CD4-positive, alpha-beta T cell treated with Interleukin-15 for 1 hour (primary cell): ENCODE measurements at regions not wholly inside any gene's neighbourhood (a gene's known extent, or its start where the extent isn't known, plus 50 kb on each side); places are given as distances from the start of the nearest gene placed in this dataset.
"Not testable (repeated sequence)": the region's sequence is repeated elsewhere in the genome, so short reads cannot be mapped to it uniquely, and the experiment has no call there.

Source experiments
- DNase-seq: peaks from one replicate; pipeline ENCODE4 v3.0.0-alpha.2; 2020

- no peak for DNase-seq
Measured at GRCh38 chr5:19002111-19002510, 985.9 kb downstream of the CDH18 start.

- no peak for DNase-seq
Measured at GRCh38 chr5:19018822-19019221, 969.2 kb downstream of the CDH18 start.

- DNase-seq, result no peak
Measured at GRCh38 chr5:19031491-19031890, 956.5 kb downstream of the CDH18 start.

DNA sequence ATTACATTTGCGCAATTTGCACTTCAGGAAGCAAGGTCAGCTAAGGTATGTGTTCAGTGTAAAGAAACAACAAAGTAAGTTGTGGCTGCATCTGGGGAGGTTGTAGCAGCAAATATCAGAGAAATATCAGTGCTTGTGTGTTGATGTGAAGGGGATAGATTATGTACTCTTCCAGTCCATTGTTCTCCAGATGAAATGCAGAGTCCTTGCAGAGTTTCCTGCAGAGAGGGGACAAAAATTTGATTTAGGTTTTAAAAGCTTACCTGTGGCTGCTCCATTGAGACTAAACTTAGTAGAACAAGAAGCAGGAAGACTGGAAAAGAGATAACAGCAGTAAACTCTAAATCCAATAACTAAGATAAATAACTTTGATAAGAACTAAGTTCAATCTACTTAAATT lies 952.2 kb downstream of the CDH18 start:
- no peak for DNase-seq

DNA sequence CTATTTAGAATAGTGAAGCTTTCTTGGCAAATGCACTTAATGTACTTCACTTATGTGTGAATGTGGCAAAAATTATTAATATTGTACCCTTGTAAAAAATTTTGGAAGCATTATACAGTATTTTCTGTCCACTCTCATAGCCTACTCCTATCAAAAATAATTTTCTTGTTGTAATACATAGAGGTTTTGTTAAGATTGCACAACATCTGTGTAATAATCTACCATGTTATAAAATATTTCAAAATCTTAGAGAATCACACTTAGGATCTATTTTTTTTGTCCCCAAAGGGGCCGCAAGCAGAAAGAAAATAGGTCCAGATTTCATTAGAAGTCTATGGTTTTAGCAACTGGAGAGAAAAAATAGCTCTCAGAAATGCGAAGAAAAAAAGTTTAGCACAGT lies 945.9 kb downstream of the CDH18 start:
- DNase-seq, result no peak

GRCh38 chr5:19044311-19044710 lies 943.7 kb downstream of the CDH18 start:
- no peak for DNase-seq

- DNase-seq, result no peak
Measured at GRCh38 chr5:19044931-19045695, 942.9 kb downstream of the CDH18 start.

DNA sequence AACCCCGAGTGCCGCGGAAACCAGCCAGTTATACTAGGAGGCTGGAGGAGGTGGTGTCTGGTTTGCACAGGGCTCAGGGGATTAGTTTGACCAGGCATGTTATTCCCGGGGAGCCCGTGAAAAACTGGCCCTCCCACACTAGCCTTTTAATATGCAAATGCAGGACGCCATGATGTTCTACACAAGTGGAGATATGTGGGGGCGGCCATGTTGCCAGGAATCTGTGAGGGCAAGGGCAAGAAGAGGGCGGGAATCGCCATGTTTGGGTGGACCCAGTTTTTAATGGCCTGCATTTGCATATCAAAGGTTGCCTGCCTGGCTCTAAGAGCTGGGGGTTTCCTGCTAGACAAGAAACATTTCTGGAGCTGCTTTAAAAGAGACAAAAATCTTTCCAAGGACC lies 940.7 kb downstream of the CDH18 start:
- DNase-seq, result no peak

- no peak for DNase-seq
Measured at GRCh38 chr5:19048726-19049125, 939.3 kb downstream of the CDH18 start.

- DNase-seq, result no peak
Measured at GRCh38 chr5:19058216-19058615, 929.8 kb downstream of the CDH18 start.

DNA sequence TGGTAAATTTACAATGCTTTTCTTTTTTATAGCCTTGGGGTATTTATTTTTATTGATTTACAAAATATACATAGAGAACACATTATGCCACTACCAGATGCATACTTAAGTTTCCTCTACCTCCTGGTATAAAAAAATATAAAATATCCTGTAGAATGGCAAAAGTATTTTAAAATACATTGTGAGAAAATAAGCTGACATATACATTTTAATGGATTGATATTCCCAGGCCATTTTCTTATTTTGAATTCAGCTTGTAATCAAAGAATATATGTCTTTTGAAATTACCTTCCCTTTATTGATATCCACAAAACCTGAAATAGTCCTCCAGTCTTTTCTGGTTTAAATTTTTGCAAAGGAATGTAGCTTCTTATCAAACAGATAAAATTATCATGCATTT lies 923.9 kb downstream of the CDH18 start:
- DNase-seq, result no peak

DNA sequence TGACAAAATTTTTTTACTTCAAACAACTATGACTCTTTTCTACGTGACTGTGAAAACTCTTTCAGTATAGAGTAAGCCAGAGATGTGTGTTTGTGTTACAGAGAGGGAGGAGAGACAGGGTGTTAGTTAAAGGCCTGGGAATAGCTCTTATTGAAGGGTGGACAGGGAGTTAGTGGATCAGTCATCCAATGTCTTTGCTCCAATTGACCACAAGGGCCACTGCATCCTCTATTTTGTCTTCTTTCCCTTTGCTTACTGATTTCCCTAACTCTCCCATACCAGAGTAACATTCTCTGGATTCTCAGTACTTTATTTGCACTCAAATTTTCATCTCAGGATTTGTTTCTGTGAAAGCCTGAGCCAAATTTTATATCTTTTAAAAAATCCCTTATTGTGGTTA lies 920.3 kb downstream of the CDH18 start:
- no peak for DNase-seq

- DNase-seq, result no peak
Measured at GRCh38 chr5:19098434-19098833, 889.6 kb downstream of the CDH18 start.

DNA sequence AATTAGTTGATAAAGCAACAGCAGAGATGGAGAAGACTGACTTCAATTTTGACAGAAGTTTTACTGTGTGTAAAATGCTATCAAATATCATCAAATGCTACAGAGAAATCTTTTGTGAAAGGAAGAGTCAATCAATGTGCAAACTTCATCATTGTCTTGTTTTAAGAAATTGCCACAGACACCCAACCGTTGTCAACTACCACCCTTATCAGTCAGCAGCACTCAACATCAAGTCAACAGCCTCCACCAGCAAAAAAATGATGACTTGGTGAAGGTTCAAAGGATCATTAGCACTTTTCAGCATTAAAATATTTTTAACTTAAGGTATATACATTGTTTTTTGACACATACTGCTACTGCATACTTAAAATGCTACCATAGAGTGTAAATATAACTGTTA lies 888.8 kb downstream of the CDH18 start:
- no peak for DNase-seq

DNA sequence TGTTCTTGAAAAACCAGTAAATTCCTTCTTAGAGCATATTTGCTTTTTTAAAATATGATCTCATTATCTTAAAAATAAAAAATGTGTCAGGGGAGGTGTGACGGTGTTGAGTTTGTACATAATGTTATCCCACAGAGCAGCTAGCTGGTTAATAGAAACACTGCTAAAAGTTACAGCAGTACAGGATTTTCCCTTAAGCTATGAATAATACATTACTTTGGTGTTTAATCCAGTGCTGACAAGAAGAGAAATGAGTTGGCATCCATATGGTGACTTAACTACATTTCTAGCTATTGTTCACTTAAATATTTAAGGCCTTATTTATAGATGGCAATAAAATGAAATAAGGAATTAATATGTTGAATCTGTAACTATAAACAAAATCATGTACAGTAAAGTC lies 883.1 kb downstream of the CDH18 start:
- no peak for DNase-seq

GRCh38 chr5:19122923-19123322 lies 865.1 kb downstream of the CDH18 start:
- no peak for DNase-seq

GRCh38 chr5:19125956-19126713 lies 861.9 kb downstream of the CDH18 start:
- no peak for DNase-seq

- no peak for DNase-seq
Measured at GRCh38 chr5:19140276-19140675, 847.7 kb downstream of the CDH18 start.

- DNase-seq, result not testable (repeated sequence)
Measured at GRCh38 chr5:19141937-19142524, 846.0 kb downstream of the CDH18 start.

DNA sequence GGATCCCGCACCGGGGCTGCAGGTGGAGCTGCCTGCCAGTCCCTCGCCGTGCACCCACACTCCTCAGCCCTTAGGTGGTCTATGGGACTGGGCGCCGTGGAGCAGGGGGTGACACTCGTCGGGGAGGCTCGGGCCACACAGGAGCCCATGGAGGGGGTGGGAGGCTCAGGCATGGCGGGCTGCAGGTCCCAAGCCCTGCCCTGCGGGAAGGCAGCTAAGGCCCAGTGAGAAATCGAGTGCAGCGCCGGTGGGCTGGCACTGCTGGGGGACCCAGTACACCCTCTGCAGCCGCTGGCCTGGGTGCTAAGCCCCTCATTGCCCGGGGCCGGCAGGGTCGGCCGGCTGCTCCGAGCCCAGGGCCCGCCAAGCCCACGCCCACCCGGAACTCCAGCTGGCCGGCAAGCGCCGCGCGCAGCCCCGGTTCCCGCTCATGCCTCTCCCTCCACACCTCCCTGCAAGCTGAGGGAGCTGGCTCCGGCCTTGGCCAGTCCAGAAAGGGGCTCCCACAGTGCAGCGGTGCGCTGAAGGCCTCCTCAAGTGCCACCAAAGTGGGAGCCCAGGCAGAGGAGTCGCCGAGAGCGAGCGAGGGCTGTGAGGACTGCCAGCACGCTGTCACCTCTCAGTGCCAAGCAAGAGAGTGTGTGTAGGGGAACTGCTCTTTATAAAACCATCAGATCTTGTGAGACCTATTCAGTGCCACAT lies 845.1 kb downstream of the CDH18 start:
- not testable (repeated sequence) for DNase-seq

- no peak for DNase-seq
Measured at GRCh38 chr5:19143935-19144334, 844.1 kb downstream of the CDH18 start.

DNA sequence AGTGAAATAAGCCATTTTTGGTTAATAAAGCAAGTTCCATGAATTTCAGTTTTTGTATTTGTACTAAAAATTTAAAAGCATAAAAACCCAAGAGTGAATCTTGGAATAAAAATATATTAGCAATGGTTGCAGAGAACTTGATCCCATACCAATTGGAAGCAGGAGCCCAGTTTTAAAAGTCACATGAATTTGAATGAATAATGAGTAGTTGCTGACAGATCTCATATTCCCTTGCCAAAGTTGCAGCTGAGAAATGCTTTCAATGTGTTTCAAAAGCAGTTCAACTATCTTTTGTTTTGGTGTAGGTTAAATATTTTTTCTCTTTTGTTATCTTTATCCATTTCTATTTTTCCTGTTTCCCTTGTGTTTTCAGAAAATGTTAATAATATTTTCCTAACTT lies 818.6 kb downstream of the CDH18 start:
- DNase-seq, result no peak

DNA sequence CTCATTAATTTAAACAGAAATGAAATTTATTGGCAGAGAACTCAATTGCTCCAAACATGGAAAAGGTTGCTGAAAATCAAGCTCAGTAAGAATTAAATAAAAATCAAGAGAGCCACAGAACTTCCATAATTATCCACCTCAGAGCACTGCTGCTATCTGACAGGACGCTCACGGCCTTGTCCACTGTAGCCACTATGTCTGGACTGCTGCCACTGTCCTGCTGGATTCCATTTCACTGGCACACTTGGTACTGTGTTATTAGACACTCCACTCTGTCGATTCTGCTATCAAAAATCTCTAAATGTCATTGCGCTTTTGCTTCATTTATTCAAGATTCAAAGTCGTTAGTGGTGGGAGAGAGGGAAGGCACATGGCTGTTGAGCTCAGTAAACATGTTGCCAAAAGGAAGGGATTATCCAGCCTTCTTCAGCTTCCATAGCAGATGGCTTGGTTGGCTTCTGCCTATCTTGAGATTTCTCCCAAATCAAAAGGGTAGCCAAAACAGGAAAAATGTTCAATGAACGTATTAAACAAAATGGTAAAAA lies 815.0 kb downstream of the CDH18 start:
- DNase-seq, result no peak
